ENCODE measurements at regions not wholly inside any gene's neighbourhood (a gene's known extent, or its start where the extent isn't known, plus 50 kb on each side); places are given as distances from the start of the nearest gene placed in this dataset.

DNA sequence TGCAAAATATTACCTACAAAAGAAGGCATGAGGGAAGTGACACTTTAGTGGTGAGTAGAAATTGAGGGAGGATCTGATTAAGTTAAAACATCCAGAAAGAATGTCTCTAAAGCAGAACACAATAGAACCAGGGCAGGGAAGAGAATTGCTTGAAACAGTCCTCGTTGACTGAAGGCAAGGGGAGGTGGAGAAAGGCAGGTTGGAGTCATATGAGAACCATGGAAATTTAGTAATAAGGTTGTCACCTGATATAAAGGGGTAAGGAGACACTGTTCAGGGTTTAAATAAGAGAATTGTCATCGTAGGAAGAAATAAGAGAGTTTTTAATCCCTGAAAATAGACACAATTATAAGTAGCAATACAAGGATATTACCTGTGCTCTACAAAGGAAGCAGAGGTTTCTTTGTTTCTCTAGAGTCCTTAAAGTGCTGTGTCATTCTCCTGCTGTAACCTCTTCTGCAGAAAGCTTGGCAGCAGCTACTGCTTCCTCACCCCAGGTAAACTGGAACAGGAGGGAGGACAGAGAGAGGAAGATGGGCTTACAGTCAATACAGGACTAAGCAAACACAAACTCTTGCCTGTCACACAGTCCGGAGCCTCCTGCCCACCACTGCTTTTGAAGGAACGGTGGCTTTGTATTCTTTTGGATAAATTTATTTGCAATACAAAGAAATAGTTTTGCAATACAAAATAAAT is 258.4 kb downstream of the PPARGC1A start:
- DNase-seq (ENCODE audit: extremely low read depth in 1 of 4, low spot score in 3 of 4) (no peak), FAIRE-seq (no peak), ATAC-seq (no peak)
- intact Hi-C loops (cut with micrococcal nuclease), result no loop called here
- ChIA-PET CTCF (ENCODE audit: low intra/inter-chr PET ratio) (no interaction called here), POLR2A (no interaction called here)
- no peaks in the 10 kb centered on the region for H3K9me3 ChIP-seq (replicated peaks; ENCODE audit: control insufficient read depth, insufficient read depth, low read depth, low read length)
- H3K36me3 ChIP-seq (ENCODE audit: control insufficient read depth, insufficient read depth, low read length), result no peaks in the 10 kb centered on the region
- in situ Hi-C loops (cut with MboI), result no loop called here
- no peak overlapping the region for H3K9ac ChIP-seq (ENCODE audit: insufficient read depth in 1 of 2, low read depth in 2 of 2, low read length in 2 of 2)
- H3K27me3 ChIP-seq (ENCODE audit: control insufficient read depth in 2 of 2, insufficient read depth in 2 of 2, low read length in 2 of 2), result no peaks in the 10 kb centered on the region
- BruUV-seq (replicated peaks), result no TSS peak
- H3K9me1 ChIP-seq (ENCODE audit: control insufficient read depth, insufficient read depth, low read length), result no peaks in the 10 kb centered on the region
- 4% methylated on average over 4 of the region's 4 CpGs for WGBS (ENCODE audit: insufficient coverage, low coverage, missing lambda C conversion rate)
- H4K20me1 ChIP-seq (replicated peaks; ENCODE audit: control insufficient read depth, insufficient read depth, low read length), result no peaks in the 10 kb centered on the region
- no peak overlapping the region for H3K4me3 ChIP-seq
- no peak overlapping the region for H3K4me2 ChIP-seq (ENCODE audit: insufficient read depth, low read length)
- no peak for TF ChIP-seq MCM5 (IDR thresholded peaks at IDR 0.05; ENCODE audit: low read depth)
- TF ChIP-seq NFE2 (IDR thresholded peaks at IDR 0.05; ENCODE audit: low read depth), result peak; percentile 38; the same call in 1 of the 2 replicates
- TF ChIP-seq ASH1L (IDR thresholded peaks at IDR 0.05; ENCODE audit: borderline replicate concordance, low read depth, partially characterized antibody), result no peak
- H3K79me2 ChIP-seq (ENCODE audit: control insufficient read depth, insufficient read depth, low read length), result no peaks in the 10 kb centered on the region
- no peak overlapping the region for H3K27ac ChIP-seq (ENCODE audit: extremely low read depth, low read depth, low read length)
- H2AFZ ChIP-seq (ENCODE audit: low read depth, low read length), result no peak overlapping the region
- H3K4me1 ChIP-seq (replicated peaks in 1 of 2; ENCODE audit: control insufficient read depth in 2 of 2, insufficient read depth in 2 of 2, low read length in 2 of 2), result no peaks in the 10 kb centered on the region

GRCh38 chr4:23630110-23630509 is 259.7 kb downstream of the PPARGC1A start:
- H3K4me1 ChIP-seq (replicated peaks in 1 of 2; ENCODE audit: control insufficient read depth in 2 of 2, insufficient read depth in 2 of 2, low read length in 2 of 2), result no peaks in the 10 kb centered on the region
- H3K27me3 ChIP-seq (ENCODE audit: control insufficient read depth in 2 of 2, insufficient read depth in 2 of 2, low read length in 2 of 2), result no peaks in the 10 kb centered on the region
- H3K4me3 ChIP-seq, result no peak overlapping the region
- in situ Hi-C loops (cut with MboI), result no loop called here
- no peak for FAIRE-seq
- no peaks in the 10 kb centered on the region for H3K36me3 ChIP-seq (ENCODE audit: control insufficient read depth, insufficient read depth, low read length)
- no peak overlapping the region for H3K9ac ChIP-seq (ENCODE audit: insufficient read depth in 1 of 2, low read depth in 2 of 2, low read length in 2 of 2)
- BruUV-seq (replicated peaks), result no TSS peak
- no peak overlapping the region for H2AFZ ChIP-seq (ENCODE audit: low read depth, low read length)
- H3K79me2 ChIP-seq (ENCODE audit: control insufficient read depth, insufficient read depth, low read length), result no peaks in the 10 kb centered on the region
- H3K4me2 ChIP-seq (ENCODE audit: insufficient read depth, low read length), result no peak overlapping the region
- no peaks in the 10 kb centered on the region for H4K20me1 ChIP-seq (replicated peaks; ENCODE audit: control insufficient read depth, insufficient read depth, low read length)
- no peaks in the 10 kb centered on the region for H3K9me1 ChIP-seq (ENCODE audit: control insufficient read depth, insufficient read depth, low read length)
- intact Hi-C loops (cut with micrococcal nuclease), result no loop called here
- ChIA-PET CTCF (ENCODE audit: low intra/inter-chr PET ratio) (no interaction called here), POLR2A (no interaction called here)
- no peak for ATAC-seq
- H3K27ac ChIP-seq (ENCODE audit: extremely low read depth, low read depth, low read length), result no peak overlapping the region
- no peak for DNase-seq (ENCODE audit: extremely low read depth in 1 of 4, low spot score in 3 of 4)
- TF ChIP-seq ZBTB33 (CRISPR knock-in tag; IDR thresholded peaks at IDR 0.05) (no peak), STAT6 (CRISPR knock-in tag; IDR thresholded peaks at IDR 0.05) (no peak), SAFB (IDR thresholded peaks at IDR 0.05; ENCODE audit: borderline replicate concordance, low read depth, low read length) (no peak), CBX8 (IDR thresholded peaks at IDR 0.05; ENCODE audit: borderline replicate concordance, extremely low read depth, low read depth, low read length, poor library complexity, severe bottlenecking) (no peak), ZNF3 (CRISPR knock-in tag; IDR thresholded peaks at IDR 0.05) (no peak), HMG20B (CRISPR knock-in tag; IDR thresholded peaks at IDR 0.05) (no peak)
- H3K9me3 ChIP-seq (replicated peaks; ENCODE audit: control insufficient read depth, insufficient read depth, low read depth, low read length), result no peaks in the 10 kb centered on the region

Measured in K562 (cell line).